ENCODE measurements at regions not wholly inside any gene's neighbourhood (a gene's known extent, or its start where the extent isn't known, plus 50 kb on each side); places are given as distances from the start of the nearest gene placed in this dataset.

GRCh38 chr1:193348091-193348768 is 161.8 kb upstream of the B3GALT2 start:
- DNase-seq (ENCODE audit: low spot score) = no peak

GRCh38 chr1:193346085-193346484 is 159.7 kb upstream of the B3GALT2 start:
- no peak for DNase-seq (ENCODE audit: low spot score)

- no peak for DNase-seq (ENCODE audit: low spot score)
Observed at GRCh38 chr1:193342811-193343210, 156.4 kb upstream of the B3GALT2 start.

- no peak for DNase-seq (ENCODE audit: low spot score)
Observed at GRCh38 chr1:193340331-193340730, 153.9 kb upstream of the B3GALT2 start.

GRCh38 chr1:193339401-193339800 is 153.0 kb upstream of the B3GALT2 start:
- no peak for DNase-seq (ENCODE audit: low spot score)

- DNase-seq (ENCODE audit: low spot score) = peak; percentile 25
Observed at GRCh38 chr1:193338194-193338593, 151.8 kb upstream of the B3GALT2 start.

GRCh38 chr1:193335806-193336428 is 149.5 kb upstream of the B3GALT2 start:
- DNase-seq (ENCODE audit: low spot score) = peak; percentile 71

- no peak for DNase-seq (ENCODE audit: low spot score)
Observed at GRCh38 chr1:193333166-193333565, 146.8 kb upstream of the B3GALT2 start.

- DNase-seq (ENCODE audit: low spot score) = no peak
Observed at GRCh38 chr1:193326296-193326695, 139.9 kb upstream of the B3GALT2 start.

GRCh38 chr1:193325771-193326170 is 139.4 kb upstream of the B3GALT2 start:
- no peak for DNase-seq (ENCODE audit: low spot score)

GRCh38 chr1:193325042-193325441 is 138.6 kb upstream of the B3GALT2 start:
- DNase-seq (ENCODE audit: low spot score) = no peak

- DNase-seq (ENCODE audit: low spot score) = peak; percentile 44
Observed at GRCh38 chr1:193322211-193322610, 135.8 kb upstream of the B3GALT2 start.

- no peak for DNase-seq (ENCODE audit: low spot score)
Observed at GRCh38 chr1:193321242-193321840, 134.9 kb upstream of the B3GALT2 start.

- no peak for DNase-seq (ENCODE audit: low spot score)
Observed at GRCh38 chr1:193320270-193320669, 133.9 kb upstream of the B3GALT2 start.

- DNase-seq (ENCODE audit: low spot score) = no peak
Observed at GRCh38 chr1:193318347-193318746, 131.9 kb upstream of the B3GALT2 start.

- DNase-seq (ENCODE audit: low spot score) = no peak
Observed at GRCh38 chr1:193313354-193314140, 127.1 kb upstream of the B3GALT2 start.

- DNase-seq (ENCODE audit: low spot score) = no peak
Observed at GRCh38 chr1:193312432-193312831, 126.0 kb upstream of the B3GALT2 start.

GRCh38 chr1:193311226-193311948 is 125.0 kb upstream of the B3GALT2 start:
- DNase-seq (ENCODE audit: low spot score) = no peak

GRCh38 chr1:193310564-193310963 is 124.2 kb upstream of the B3GALT2 start:
- no peak for DNase-seq (ENCODE audit: low spot score)

GRCh38 chr1:193309936-193310475 is 123.6 kb upstream of the B3GALT2 start:
- no peak for DNase-seq (ENCODE audit: low spot score)

GRCh38 chr1:193308438-193308837 is 122.0 kb upstream of the B3GALT2 start:
- DNase-seq (ENCODE audit: low spot score) = no peak

GRCh38 chr1:193306430-193306829 is 120.0 kb upstream of the B3GALT2 start:
- no peak for DNase-seq (ENCODE audit: low spot score)
